ENCODE measurements at regions not wholly inside any gene's neighbourhood (a gene's known extent, or its start where the extent isn't known, plus 50 kb on each side); places are given as distances from the start of the nearest gene placed in this dataset.

DNA sequence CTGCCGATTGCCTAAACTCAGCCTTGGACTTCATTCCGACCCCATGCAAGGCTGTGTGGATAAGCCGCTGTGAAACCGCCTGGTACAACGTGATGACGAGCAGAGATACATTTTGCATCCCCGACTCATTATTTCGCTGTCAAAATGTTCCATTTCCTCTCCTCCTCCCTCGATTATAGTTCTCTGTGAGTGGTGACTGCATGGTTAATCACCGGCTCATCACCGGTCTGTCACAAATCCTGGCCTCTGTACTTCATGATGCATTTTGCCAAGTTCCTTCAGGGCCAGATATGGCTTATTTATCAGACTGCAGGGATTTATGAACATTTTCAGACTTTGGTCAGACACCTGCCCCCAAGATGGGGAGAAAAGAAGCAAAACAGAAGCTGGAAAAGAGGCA, 461.6 kb upstream of the DPP6 start:
- POLR2A ChIA-PET (ENCODE audit: partially characterized antibody): no interaction called here
- Mint-ChIP-seq H3K4me1 (no peaks in the 10 kb centered on the region), H3K27ac (no peak overlapping the region), H3K36me3 (no peaks in the 10 kb centered on the region), H3K9me3 (peaks cover 0 to 12% (median 3%) of the 10 kb centered on the region in 8 donors), H3K27me3 (no peaks in the 10 kb centered on the region), H3K4me3 (no peak overlapping the region)
- intact Hi-C loops (cut with micrococcal nuclease): no loop called here
- DNase-seq: no peak
- Histone ChIP-seq H3K4me1 (ENCODE audit: insufficient read depth, low read length) (no peaks in the 10 kb centered on the region), H3K9me3 (ENCODE audit: control insufficient read depth in 1 of 2, low read length in 2 of 2) (no peaks in the 10 kb centered on the region), H3K36me3 (ENCODE audit: insufficient read depth, low read length) (no peaks in the 10 kb centered on the region), H3K4me3 (ENCODE audit: low read length in 2 of 2) (no peak overlapping the region), H3K27me3 (ENCODE audit: insufficient read depth, low read length) (no peaks in the 10 kb centered on the region), H3K27ac (ENCODE audit: low read depth, low read length) (no peak overlapping the region)
- CTCF ChIA-PET (ENCODE audit: partially characterized antibody): no interaction called here

DNA sequence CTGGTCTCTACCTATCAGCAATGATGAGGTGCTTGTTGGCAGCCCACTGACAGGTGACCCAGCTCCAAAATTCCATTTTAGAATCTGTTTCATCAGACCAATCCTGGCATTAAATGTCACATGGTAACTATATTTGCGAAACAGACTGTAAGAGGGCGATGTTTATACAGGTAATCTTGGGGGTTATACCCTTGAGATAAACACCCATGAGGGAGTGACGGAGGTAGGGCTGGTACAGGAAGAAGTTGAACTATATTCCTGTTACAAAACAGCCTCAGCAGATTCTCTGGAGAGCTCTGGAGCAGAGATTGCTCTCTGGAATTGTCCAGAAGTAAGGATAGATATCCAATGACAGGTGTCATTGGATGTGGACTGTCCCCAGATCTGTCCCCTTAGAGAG, 444.8 kb upstream of the DPP6 start:
- no peak overlapping the region for H3K27ac ChIP-seq (ENCODE audit: low read depth, low read length)
- no peaks in the 10 kb centered on the region for H3K36me3 ChIP-seq (ENCODE audit: insufficient read depth, low read length)
- DNase-seq: no peak
- no peak overlapping the region for H3K4me3 ChIP-seq (ENCODE audit: low read length in 2 of 2)
- H3K27me3 ChIP-seq (ENCODE audit: insufficient read depth, low read length): no peaks in the 10 kb centered on the region
- Mint-ChIP-seq H3K27ac (no peak overlapping the region), H3K9me3 (peaks cover 0 to 11% (median 4%) of the 10 kb centered on the region in 8 donors), H3K4me1 (no peaks in the 10 kb centered on the region), H3K27me3 (no peaks in the 10 kb centered on the region), H3K4me3 (no peak overlapping the region), H3K36me3 (no peaks in the 10 kb centered on the region)
- no peaks in the 10 kb centered on the region for H3K4me1 ChIP-seq (ENCODE audit: insufficient read depth, low read length)
- H3K9me3 ChIP-seq (ENCODE audit: control insufficient read depth in 1 of 2, low read length in 2 of 2): peaks cover 0 to 2% of the 10 kb centered on the region in 2 donors
- intact Hi-C loops (cut with micrococcal nuclease): no loop called here
- CTCF ChIA-PET (ENCODE audit: partially characterized antibody): no interaction called here
- POLR2A ChIA-PET (ENCODE audit: partially characterized antibody): no interaction called here

DNA sequence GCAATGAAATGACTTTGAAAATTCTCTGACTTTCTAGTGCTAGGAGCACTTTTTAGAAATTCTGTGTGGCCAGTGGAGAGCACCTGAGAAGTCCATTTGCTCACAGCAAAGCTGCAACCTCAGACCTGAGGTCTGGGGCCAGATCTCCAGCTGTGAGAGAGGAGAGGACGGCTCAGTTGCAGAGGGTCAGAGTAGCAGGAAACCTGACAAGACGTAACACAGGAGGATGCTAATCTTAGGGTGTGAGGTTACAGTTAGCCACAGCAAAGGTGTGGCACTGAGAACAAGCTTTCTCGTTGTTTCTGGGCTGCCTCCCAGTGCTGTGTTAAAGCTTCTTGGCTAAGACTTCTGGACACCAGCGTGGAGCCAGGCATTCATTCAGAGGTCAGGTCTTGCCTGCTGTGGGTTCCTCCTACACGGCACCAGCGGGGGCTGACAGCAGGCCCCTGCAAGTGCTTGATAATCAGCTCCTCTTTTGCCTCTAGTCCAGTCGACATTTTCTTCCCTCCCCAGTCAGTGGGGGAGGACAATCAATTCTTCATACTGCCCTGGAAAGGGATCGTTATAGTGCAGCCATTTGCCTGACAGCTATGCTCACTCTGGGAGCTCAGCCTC, 435.4 kb upstream of the DPP6 start:
- H3K27me3 Mint-ChIP-seq: no peaks in the 10 kb centered on the region
- no peak overlapping the region for H3K27ac Mint-ChIP-seq
- peaks cover 0 to 5% (median 2%) of the 10 kb centered on the region in 8 donors for H3K9me3 Mint-ChIP-seq
- DNase-seq: no peak
- intact Hi-C loops (cut with micrococcal nuclease): no loop called here
- Histone ChIP-seq H3K27me3 (ENCODE audit: insufficient read depth, low read length) (no peaks in the 10 kb centered on the region), H3K4me1 (ENCODE audit: insufficient read depth, low read length) (no peaks in the 10 kb centered on the region), H3K27ac (ENCODE audit: low read depth, low read length) (no peak overlapping the region), H3K4me3 (ENCODE audit: low read length in 2 of 2) (no peak overlapping the region), H3K36me3 (ENCODE audit: insufficient read depth, low read length) (no peaks in the 10 kb centered on the region), H3K9me3 (ENCODE audit: control insufficient read depth in 1 of 2, low read length in 2 of 2) (no peaks in the 10 kb centered on the region)
- H3K4me3 Mint-ChIP-seq: no peak overlapping the region
- no peaks in the 10 kb centered on the region for H3K4me1 Mint-ChIP-seq
- POLR2A ChIA-PET (ENCODE audit: partially characterized antibody): no interaction called here
- CTCF ChIA-PET (ENCODE audit: partially characterized antibody): no interaction called here
- no peaks in the 10 kb centered on the region for H3K36me3 Mint-ChIP-seq

DNA sequence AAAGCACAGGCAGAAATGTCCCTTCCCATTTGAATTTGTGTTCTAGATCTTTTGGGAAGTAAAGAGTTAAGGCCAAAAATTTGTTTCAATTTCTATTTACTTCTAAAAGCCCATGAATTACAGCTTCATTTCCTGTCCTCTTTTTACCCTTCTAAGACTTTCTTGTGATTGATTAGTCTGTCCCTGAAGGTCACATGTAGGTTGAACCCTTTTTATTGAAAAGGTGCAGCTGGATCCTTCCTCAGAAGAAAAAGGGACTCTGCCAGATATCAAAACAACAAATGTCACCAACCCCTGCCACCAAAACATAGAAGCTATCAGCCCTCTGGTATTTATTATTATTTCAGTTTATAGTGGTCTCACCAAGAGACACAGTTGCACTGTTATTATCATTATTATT, 424.9 kb upstream of the DPP6 start:
- H3K36me3 Mint-ChIP-seq: no peaks in the 10 kb centered on the region
- intact Hi-C loops (cut with micrococcal nuclease): no loop called here
- CTCF ChIA-PET (ENCODE audit: partially characterized antibody): no interaction called here
- POLR2A ChIA-PET (ENCODE audit: partially characterized antibody): no interaction called here
- no peak overlapping the region for H3K4me3 Mint-ChIP-seq
- no peaks in the 10 kb centered on the region for H3K9me3 ChIP-seq (ENCODE audit: control insufficient read depth in 1 of 2, low read length in 2 of 2)
- DNase-seq: no peak
- no peaks in the 10 kb centered on the region for H3K4me1 Mint-ChIP-seq
- no peak overlapping the region for H3K27ac Mint-ChIP-seq
- H3K36me3 ChIP-seq (ENCODE audit: insufficient read depth, low read length): no peaks in the 10 kb centered on the region
- H3K4me3 ChIP-seq (ENCODE audit: low read length in 2 of 2): no peak overlapping the region
- peaks cover 2 to 14% (median 7%) of the 10 kb centered on the region in 8 donors for H3K9me3 Mint-ChIP-seq
- H3K27ac ChIP-seq (ENCODE audit: low read depth, low read length): no peak overlapping the region
- no peaks in the 10 kb centered on the region for H3K27me3 Mint-ChIP-seq
- H3K4me1 ChIP-seq (ENCODE audit: insufficient read depth, low read length): no peaks in the 10 kb centered on the region
- H3K27me3 ChIP-seq (ENCODE audit: insufficient read depth, low read length): no peaks in the 10 kb centered on the region

DNA sequence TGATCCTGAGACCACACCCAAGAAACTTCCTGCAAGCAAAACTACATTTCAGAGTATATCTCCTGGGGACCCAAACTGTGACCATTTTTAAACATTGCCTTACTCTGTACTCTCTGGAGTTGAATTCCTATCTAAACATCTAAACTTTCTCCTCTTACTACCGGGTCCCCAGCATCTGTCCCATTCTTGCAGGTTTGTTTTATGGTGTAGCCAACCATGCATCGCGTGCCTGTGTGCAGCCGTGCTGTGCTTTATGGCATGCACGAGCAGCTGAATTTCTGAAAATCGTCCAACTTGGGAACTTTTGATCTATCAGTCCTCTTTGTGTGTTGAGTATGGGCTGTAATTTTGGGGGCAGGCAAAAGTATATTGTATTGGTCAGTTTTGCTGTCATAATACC, 423.8 kb upstream of the DPP6 start:
- Mint-ChIP-seq H3K36me3 (no peaks in the 10 kb centered on the region), H3K4me3 (no peak overlapping the region), H3K27ac (no peak overlapping the region), H3K9me3 (peaks cover 0 to 11% (median 5%) of the 10 kb centered on the region in 8 donors), H3K27me3 (no peaks in the 10 kb centered on the region), H3K4me1 (no peaks in the 10 kb centered on the region)
- H3K36me3 ChIP-seq (ENCODE audit: insufficient read depth, low read length): no peaks in the 10 kb centered on the region
- H3K27ac ChIP-seq (ENCODE audit: low read depth, low read length): no peak overlapping the region
- H3K4me1 ChIP-seq (ENCODE audit: insufficient read depth, low read length): no peaks in the 10 kb centered on the region
- H3K9me3 ChIP-seq (ENCODE audit: control insufficient read depth in 1 of 2, low read length in 2 of 2): no peaks in the 10 kb centered on the region
- H3K4me3 ChIP-seq (ENCODE audit: low read length in 2 of 2): no peak overlapping the region
- CTCF ChIA-PET (ENCODE audit: partially characterized antibody): no interaction called here
- intact Hi-C loops (cut with micrococcal nuclease): no loop called here
- POLR2A ChIA-PET (ENCODE audit: partially characterized antibody): no interaction called here
- no peak for DNase-seq
- H3K27me3 ChIP-seq (ENCODE audit: insufficient read depth, low read length): no peaks in the 10 kb centered on the region

DNA sequence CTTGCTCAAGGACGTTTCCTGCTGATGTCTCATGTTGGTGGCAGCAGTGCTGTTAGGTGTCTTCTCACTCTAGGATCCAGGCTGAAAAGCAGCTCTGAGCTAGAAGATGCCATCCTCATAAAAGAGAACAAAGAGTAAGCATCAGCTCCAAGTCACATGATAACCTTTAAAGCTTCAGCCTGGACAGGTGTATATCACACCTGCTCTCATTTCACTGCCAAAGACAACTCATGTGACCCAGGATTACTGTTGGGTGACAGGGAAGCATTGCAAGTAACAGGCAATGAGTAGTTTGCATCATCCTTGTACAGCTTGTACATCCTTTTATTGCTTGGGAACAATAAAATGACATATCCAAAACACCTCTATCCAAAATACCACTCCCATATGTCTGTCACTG, 423.4 kb upstream of the DPP6 start:
- no peak for DNase-seq
- no peaks in the 10 kb centered on the region for H3K4me1 Mint-ChIP-seq
- CTCF ChIA-PET (ENCODE audit: partially characterized antibody): no interaction called here
- H3K4me3 ChIP-seq (ENCODE audit: low read length in 2 of 2): no peak overlapping the region
- H3K4me3 Mint-ChIP-seq: no peak overlapping the region
- intact Hi-C loops (cut with micrococcal nuclease): no loop called here
- no peak overlapping the region for H3K27ac Mint-ChIP-seq
- H3K9me3 Mint-ChIP-seq: peaks cover 0 to 9% (median 5%) of the 10 kb centered on the region in 8 donors
- POLR2A ChIA-PET (ENCODE audit: partially characterized antibody): no interaction called here
- no peaks in the 10 kb centered on the region for H3K27me3 Mint-ChIP-seq
- H3K27me3 ChIP-seq (ENCODE audit: insufficient read depth, low read length): no peaks in the 10 kb centered on the region
- no peaks in the 10 kb centered on the region for H3K9me3 ChIP-seq (ENCODE audit: control insufficient read depth in 1 of 2, low read length in 2 of 2)
- H3K36me3 Mint-ChIP-seq: no peaks in the 10 kb centered on the region
- no peak overlapping the region for H3K27ac ChIP-seq (ENCODE audit: low read depth, low read length)
- H3K36me3 ChIP-seq (ENCODE audit: insufficient read depth, low read length): no peaks in the 10 kb centered on the region
- no peaks in the 10 kb centered on the region for H3K4me1 ChIP-seq (ENCODE audit: insufficient read depth, low read length)

DNA sequence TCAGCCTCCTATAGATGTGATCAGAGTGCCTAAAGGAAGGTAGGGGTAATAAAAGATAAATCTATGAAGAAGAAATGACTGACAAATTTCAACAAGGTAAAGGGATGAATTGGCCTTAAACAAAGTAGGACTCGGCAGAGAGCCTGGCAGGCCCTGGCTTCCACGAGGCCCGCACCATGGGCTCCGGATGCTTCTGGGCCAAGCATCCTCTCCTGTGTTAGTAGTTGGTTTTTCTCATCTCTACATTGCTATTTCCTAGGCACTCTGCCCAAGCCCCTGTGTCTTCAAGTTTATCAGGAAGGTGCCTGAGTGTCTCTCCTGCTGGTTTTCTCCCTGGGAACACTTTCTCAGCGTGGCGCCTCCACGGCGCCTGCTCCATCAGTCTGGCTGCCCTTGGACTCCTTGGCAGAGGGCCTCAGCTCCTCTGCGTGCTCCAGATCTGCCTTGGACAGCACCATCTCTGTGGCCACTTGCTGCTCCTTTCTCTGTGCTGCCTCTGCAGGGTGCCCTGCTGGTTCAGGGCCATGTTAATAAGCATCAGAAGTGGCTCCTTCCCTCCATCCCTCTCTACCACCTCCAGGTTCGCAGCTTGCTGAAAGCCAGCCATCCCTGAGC, 413.3 kb upstream of the DPP6 start:
- Mint-ChIP-seq H3K27ac (no peak overlapping the region), H3K27me3 (no peaks in the 10 kb centered on the region), H3K36me3 (no peaks in the 10 kb centered on the region), H3K4me3 (no peak overlapping the region), H3K4me1 (no peaks in the 10 kb centered on the region), H3K9me3 (peaks cover 2 to 27% (median 14%) of the 10 kb centered on the region in 8 donors)
- H3K36me3 ChIP-seq (ENCODE audit: insufficient read depth, low read length): no peaks in the 10 kb centered on the region
- no peak for DNase-seq
- CTCF ChIA-PET (ENCODE audit: partially characterized antibody): no interaction called here
- no peaks in the 10 kb centered on the region for H3K27me3 ChIP-seq (ENCODE audit: insufficient read depth, low read length)
- intact Hi-C loops (cut with micrococcal nuclease): no loop called here
- POLR2A ChIA-PET (ENCODE audit: partially characterized antibody): no interaction called here
- no peaks in the 10 kb centered on the region for H3K9me3 ChIP-seq (ENCODE audit: control insufficient read depth in 1 of 2, low read length in 2 of 2)
- no peak overlapping the region for H3K27ac ChIP-seq (ENCODE audit: low read depth, low read length)
- H3K4me3 ChIP-seq (ENCODE audit: low read length in 2 of 2): no peak overlapping the region
- H3K4me1 ChIP-seq (ENCODE audit: insufficient read depth, low read length): no peaks in the 10 kb centered on the region

DNA sequence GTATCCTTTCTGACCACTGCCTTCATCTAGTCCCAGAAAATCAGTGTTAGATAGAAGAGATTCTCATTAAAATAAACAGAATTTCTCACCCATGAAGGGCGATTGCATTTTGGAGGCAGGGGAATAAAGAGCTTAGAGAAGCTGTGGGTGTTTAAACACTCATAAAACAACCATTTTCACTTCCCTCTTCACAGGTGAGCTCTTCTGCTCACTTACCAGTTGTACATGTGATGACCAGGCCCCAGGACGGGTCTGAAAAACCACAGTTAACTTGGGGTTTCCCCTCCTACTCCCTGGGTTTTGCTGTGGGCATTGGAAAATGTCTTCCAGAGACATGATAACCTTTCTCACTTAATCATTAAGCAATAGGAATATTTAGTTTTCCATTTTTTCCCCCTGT, 411.6 kb upstream of the DPP6 start:
- Mint-ChIP-seq H3K4me3 (no peak overlapping the region), H3K9me3 (peaks cover 3 to 31% (median 17%) of the 10 kb centered on the region in 8 donors), H3K36me3 (no peaks in the 10 kb centered on the region), H3K4me1 (no peaks in the 10 kb centered on the region), H3K27ac (no peak overlapping the region), H3K27me3 (no peaks in the 10 kb centered on the region)
- no peaks in the 10 kb centered on the region for H3K36me3 ChIP-seq (ENCODE audit: insufficient read depth, low read length)
- CTCF ChIA-PET (ENCODE audit: partially characterized antibody): no interaction called here
- POLR2A ChIA-PET (ENCODE audit: partially characterized antibody): no interaction called here
- intact Hi-C loops (cut with micrococcal nuclease): no loop called here
- H3K27ac ChIP-seq (ENCODE audit: low read depth, low read length): no peak overlapping the region
- no peak for DNase-seq
- H3K4me1 ChIP-seq (ENCODE audit: insufficient read depth, low read length): no peaks in the 10 kb centered on the region
- no peak overlapping the region for H3K4me3 ChIP-seq (ENCODE audit: low read length in 2 of 2)
- H3K27me3 ChIP-seq (ENCODE audit: insufficient read depth, low read length): no peaks in the 10 kb centered on the region
- H3K9me3 ChIP-seq (ENCODE audit: control insufficient read depth in 1 of 2, low read length in 2 of 2): no peaks in the 10 kb centered on the region

Data from CD4-positive, alpha-beta memory T cell (primary cell).